ENCODE measurements at regions not wholly inside any gene's neighbourhood (a gene's known extent, or its start where the extent isn't known, plus 50 kb on each side); places are given as distances from the start of the nearest gene placed in this dataset.

GRCh38 chr1:221182791-221183533 lies 303.7 kb downstream of the HLX start:
- TF ChIP-seq CTCF (IDR thresholded peaks at IDR 0.05) (no peak), ZFX (IDR thresholded peaks at IDR 0.05; ENCODE audit: borderline replicate concordance) (no peak)
